HEK293T (cell line): ENCODE measurements at regions not wholly inside any gene's neighbourhood (a gene's known extent, or its start where the extent isn't known, plus 50 kb on each side); places are given as distances from the start of the nearest gene placed in this dataset.

Source experiments
- CTCF ChIA-PET: fragments of 350-600 bp; formaldehyde crosslinking; extraction: SDS; loops from one replicate; lab custom pipeline; 2021; ENCODE audit warnings: antibody characterized with exemption, inconsistent platforms; lab: Yijun Ruan, JAX
- POLR2A ChIA-PET: fragments of 350-600 bp; formaldehyde crosslinking; extraction: SDS; loops from one replicate; lab custom pipeline; 2020; ENCODE audit warnings: antibody characterized with exemption, inconsistent platforms; lab: Yijun Ruan, JAX
- DNase-seq: peaks from one replicate; pipeline ENCODE4 v3.0.0; 2012; ENCODE audit warnings: mixed read lengths; ENCODE audit errors: extremely low spot score
- ARNT ChIP-seq: fragments of 450-650 bp; IDR thresholded peaks from 2 replicates; pipeline ENCODE4 v1.6.1; 2017; ENCODE audit warnings: mild to moderate bottlenecking
- BHLHE40 ChIP-seq: fragments of 450-650 bp; IDR thresholded peaks from 2 replicates; pipeline ENCODE4 v1.6.1; 2016; ENCODE audit warnings: mild to moderate bottlenecking, moderate library complexity, borderline replicate concordance
- CTBP1 ChIP-seq: fragments of 450-650 bp; IDR thresholded peaks from 2 replicates; pipeline ENCODE4 v1.6.1; 2016; ENCODE audit warnings: borderline replicate concordance
- ELF4 ChIP-seq: fragments of 450-650 bp; IDR thresholded peaks from 2 replicates; pipeline ENCODE4 v1.6.1; 2017; ENCODE audit warnings: antibody characterized with exemption
- FOXA1 ChIP-seq: fragments of 450-650 bp; IDR thresholded peaks from 2 replicates; pipeline ENCODE4 v1.6.1; 2016; ENCODE audit warnings: mild to moderate bottlenecking
- FOXK2 ChIP-seq: fragments of 450-650 bp; IDR thresholded peaks from 2 replicates; pipeline ENCODE4 v1.6.1; 2016; ENCODE audit warnings: mild to moderate bottlenecking
- FOXM1 ChIP-seq: fragments of 450-650 bp; IDR thresholded peaks from 2 replicates; pipeline ENCODE4 v1.6.1; 2017; ENCODE audit warnings: mild to moderate bottlenecking, borderline replicate concordance
- HDGF ChIP-seq: fragments of 450-650 bp; IDR thresholded peaks from 2 replicates; pipeline ENCODE4 v1.6.1; 2017; ENCODE audit warnings: antibody characterized with exemption, borderline replicate concordance
- L3MBTL2 ChIP-seq: fragments of 450-650 bp; conservative IDR thresholded peaks from 2 replicates; pipeline ENCODE4 v1.6.1; 2016; ENCODE audit warnings: mild to moderate bottlenecking
- LEF1 ChIP-seq: fragments of 450-650 bp; IDR thresholded peaks from 2 replicates; pipeline ENCODE4 v1.6.1; 2017; ENCODE audit warnings: mild to moderate bottlenecking, borderline replicate concordance
- NFRKB ChIP-seq: fragments of 450-650 bp; IDR thresholded peaks from 2 replicates; pipeline ENCODE4 v1.6.1; 2016; ENCODE audit warnings: mild to moderate bottlenecking, moderate library complexity
- PKNOX1 ChIP-seq: fragments of 450-650 bp; IDR thresholded peaks from 2 replicates; pipeline ENCODE4 v1.6.1; 2016
- SP1 ChIP-seq: fragments of 450-650 bp; IDR thresholded peaks from 2 replicates; pipeline ENCODE4 v1.6.1; 2017
- SUZ12 ChIP-seq: fragments of 450-650 bp; IDR thresholded peaks from 2 replicates; pipeline ENCODE4 v1.6.1; 2016; ENCODE audit warnings: mild to moderate bottlenecking
- TARDBP ChIP-seq: fragments of 450-650 bp; IDR thresholded peaks from 2 replicates; pipeline ENCODE4 v1.6.1; 2016
- ZNF384 ChIP-seq: fragments of 450-650 bp; IDR thresholded peaks from 2 replicates; pipeline ENCODE4 v1.6.1; 2016

- ChIA-PET POLR2A (no interaction called here), CTCF (no interaction called here)
- no peak for DNase-seq
- TF ChIP-seq PKNOX1 (no peak), HDGF (no peak), SP1 (no peak)
Observed at GRCh38 chr10:128867210-128867609, 599.8 kb upstream of the MGMT start.

GRCh38 chr10:128867819-128868218, 599.2 kb upstream of the MGMT start:
- POLR2A ChIA-PET = no interaction called here
- no peak for DNase-seq
- TF ChIP-seq HDGF (no peak), CTBP1 (no peak), PKNOX1 (no peak), FOXK2 (no peak), NFRKB (no peak), ELF4 (no peak), BHLHE40 (no peak), FOXM1 (no peak), TARDBP (no peak), FOXA1 (no peak), ZNF384 (no peak), LEF1 (no peak), L3MBTL2 (no peak), ARNT (no peak), SP1 (no peak), SUZ12 (no peak)
- CTCF ChIA-PET = no interaction called here

- ChIA-PET CTCF (no interaction called here), POLR2A (no interaction called here)
- no peak for TF ChIP-seq FOXA1
- no peak for TF ChIP-seq FOXM1
- DNase-seq = no peak
Observed at GRCh38 chr10:128868481-128868880, 598.6 kb upstream of the MGMT start.

GRCh38 chr10:128869101-128869749, 597.8 kb upstream of the MGMT start:
- no peak for DNase-seq
- CTCF ChIA-PET = no interaction called here
- POLR2A ChIA-PET = no interaction called here
- no peak for TF ChIP-seq TARDBP

GRCh38 chr10:128870830-128871597, 596.0 kb upstream of the MGMT start:
- TF ChIP-seq BHLHE40 (no peak), ELF4 (no peak), L3MBTL2 (no peak), CTBP1 (no peak), TARDBP (no peak), ZNF384 (no peak), HDGF (no peak), NFRKB (no peak), PKNOX1 (no peak), SUZ12 (no peak), FOXA1 (no peak), FOXM1 (no peak), FOXK2 (no peak)
- DNase-seq = no peak
- ChIA-PET POLR2A (no interaction called here), CTCF (no interaction called here)

GRCh38 chr10:128871671-128872231, 595.3 kb upstream of the MGMT start:
- CTCF ChIA-PET = no interaction called here
- TF ChIP-seq L3MBTL2 (no peak), ARNT (no peak), ZNF384 (no peak), PKNOX1 (no peak), ELF4 (no peak), TARDBP (no peak), SP1 (no peak), SUZ12 (no peak), FOXK2 (no peak)
- DNase-seq = no peak
- POLR2A ChIA-PET = no interaction called here
